Nephron progenitor cell (in vitro differentiated cells): ENCODE measurements at regions not wholly inside any gene's neighbourhood (a gene's known extent, or its start where the extent isn't known, plus 50 kb on each side); places are given as distances from the start of the nearest gene placed in this dataset.

ENCODE experiments used
- DNase-seq: peaks from one replicate; pipeline ENCODE4 v3.0.0; 2021
- H3K27ac Mint-ChIP-seq: 2 replicates; pipeline ENCODE4 v1.8.0; 2021; ENCODE audit warnings: mild to moderate bottlenecking, moderate library complexity, mixed read lengths
- H3K27me3 Mint-ChIP-seq: 2 replicates; pipeline ENCODE4 v1.8.0; 2021; ENCODE audit warnings: mild to moderate bottlenecking, low read depth, mixed read lengths; ENCODE audit not compliant: poor library complexity
- H3K36me3 Mint-ChIP-seq: 2 replicates; pipeline ENCODE4 v1.8.0; 2021; ENCODE audit warnings: low read depth, mixed read lengths
- H3K4me1 Mint-ChIP-seq: 2 replicates; pipeline ENCODE4 v1.8.0; 2021; ENCODE audit warnings: mixed read lengths
- H3K4me3 Mint-ChIP-seq: 2 replicates; pipeline ENCODE4 v1.8.0; 2021; ENCODE audit warnings: mild to moderate bottlenecking, moderate library complexity, mixed read lengths
- H3K9me3 Mint-ChIP-seq: 2 replicates; pipeline ENCODE4 v1.8.0; 2021; ENCODE audit warnings: mild to moderate bottlenecking, moderate library complexity, mixed read lengths
- TF ChIP-seq, protein P1 (sequence below): fragments of 200-600 bp; sonication (generic); IDR thresholded peaks from 2 replicates; pipeline ENCODE4 v1.5.0; 2021; ENCODE audit warnings: antibody characterized with exemption

DNA sequence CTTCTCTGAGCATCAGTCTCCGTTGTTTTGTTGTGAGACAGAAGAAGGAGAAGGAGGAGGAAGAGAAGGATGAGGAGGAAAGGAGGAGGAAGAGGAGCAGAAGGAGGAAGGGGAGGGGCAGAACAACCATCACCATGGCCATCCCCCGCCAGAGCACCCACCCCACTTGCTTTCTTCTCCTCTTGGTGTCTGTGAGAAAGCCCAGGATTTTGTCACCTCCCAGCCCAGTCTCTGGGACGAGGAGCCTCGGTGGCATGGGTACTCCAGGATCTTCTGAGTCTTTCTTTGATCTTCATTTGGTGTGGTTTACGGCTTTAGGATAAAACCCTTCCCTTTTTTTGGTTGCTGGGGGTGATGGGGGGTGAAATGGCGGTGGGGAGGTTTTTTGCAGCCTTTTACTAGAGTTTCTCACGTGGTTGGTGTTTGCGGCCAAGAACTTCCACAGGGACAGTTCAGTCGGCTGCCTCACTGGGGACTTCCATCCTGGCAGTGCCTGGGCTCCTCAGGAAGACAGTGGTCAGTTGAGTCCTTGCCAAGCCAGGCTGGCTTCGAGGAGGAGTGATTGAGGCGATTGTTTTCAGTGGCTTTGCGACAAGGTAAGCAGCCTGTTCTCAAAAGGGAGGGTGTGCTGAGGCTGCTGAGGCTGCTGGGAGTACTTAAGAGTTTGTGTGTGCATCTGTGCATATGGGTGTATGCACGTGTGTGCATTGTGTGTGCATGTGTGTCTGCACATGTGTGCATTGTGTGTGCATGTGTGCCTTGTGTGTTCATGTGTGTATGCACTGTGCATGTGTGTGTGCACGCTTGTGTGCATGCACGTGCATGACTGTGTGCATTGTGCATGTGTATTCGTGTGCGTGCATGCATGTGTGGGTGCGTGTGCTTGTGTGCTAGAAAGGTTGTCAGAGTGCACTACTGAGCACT lies 567.5 kb downstream of the TBC1D22A start:
- peaks cover 88% of the 10 kb centered on the region for H3K9me3 Mint-ChIP-seq

DNA sequence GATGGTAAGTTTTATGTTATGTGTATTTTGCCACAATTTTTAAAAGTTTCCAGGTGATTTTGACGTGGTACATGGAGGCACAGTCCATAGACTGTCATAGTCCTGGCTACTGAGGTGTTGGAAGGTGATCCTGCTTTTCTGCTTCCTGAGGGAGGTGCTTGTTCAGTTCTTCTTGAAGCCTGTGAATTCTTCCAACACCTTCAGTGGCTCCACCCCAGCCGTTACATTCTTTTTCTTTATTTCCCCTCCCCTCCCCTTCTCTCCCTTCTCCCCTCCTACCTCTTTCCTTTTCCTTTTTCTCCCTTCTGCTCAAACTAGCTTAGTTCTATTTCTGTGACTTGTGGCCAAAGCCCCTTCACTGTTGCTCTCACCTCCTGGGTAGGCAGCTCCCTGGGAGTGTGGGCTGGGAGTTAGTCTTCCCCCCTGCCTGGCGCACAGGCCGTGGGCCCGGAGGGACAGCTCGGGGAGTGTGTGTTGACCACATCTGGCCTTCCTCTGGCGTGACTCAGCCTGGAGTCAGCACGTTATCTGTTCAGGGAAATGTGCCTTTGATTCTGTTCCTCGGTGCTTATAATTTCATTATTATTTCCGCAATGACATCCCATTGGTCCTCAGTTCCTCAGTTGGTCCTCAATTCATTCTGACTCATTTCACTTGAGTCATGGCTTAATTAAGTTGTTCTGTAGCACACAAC lies 566.2 kb downstream of the TBC1D22A start:
- H3K4me3 Mint-ChIP-seq, result no peak overlapping the region
- H3K27me3 Mint-ChIP-seq, result no peaks in the 10 kb centered on the region
- no peak for DNase-seq

More for the DNA sequence above, 567.5 kb downstream of the TBC1D22A start:
- Mint-ChIP-seq H3K36me3 (peaks cover under 1% of the 10 kb centered on the region), H3K4me3 (no peak overlapping the region), H3K27me3 (no peaks in the 10 kb centered on the region), H3K27ac (no peak overlapping the region), H3K4me1 (no peaks in the 10 kb centered on the region)
- no peak for DNase-seq
- TF ChIP-seq, protein P1, sequence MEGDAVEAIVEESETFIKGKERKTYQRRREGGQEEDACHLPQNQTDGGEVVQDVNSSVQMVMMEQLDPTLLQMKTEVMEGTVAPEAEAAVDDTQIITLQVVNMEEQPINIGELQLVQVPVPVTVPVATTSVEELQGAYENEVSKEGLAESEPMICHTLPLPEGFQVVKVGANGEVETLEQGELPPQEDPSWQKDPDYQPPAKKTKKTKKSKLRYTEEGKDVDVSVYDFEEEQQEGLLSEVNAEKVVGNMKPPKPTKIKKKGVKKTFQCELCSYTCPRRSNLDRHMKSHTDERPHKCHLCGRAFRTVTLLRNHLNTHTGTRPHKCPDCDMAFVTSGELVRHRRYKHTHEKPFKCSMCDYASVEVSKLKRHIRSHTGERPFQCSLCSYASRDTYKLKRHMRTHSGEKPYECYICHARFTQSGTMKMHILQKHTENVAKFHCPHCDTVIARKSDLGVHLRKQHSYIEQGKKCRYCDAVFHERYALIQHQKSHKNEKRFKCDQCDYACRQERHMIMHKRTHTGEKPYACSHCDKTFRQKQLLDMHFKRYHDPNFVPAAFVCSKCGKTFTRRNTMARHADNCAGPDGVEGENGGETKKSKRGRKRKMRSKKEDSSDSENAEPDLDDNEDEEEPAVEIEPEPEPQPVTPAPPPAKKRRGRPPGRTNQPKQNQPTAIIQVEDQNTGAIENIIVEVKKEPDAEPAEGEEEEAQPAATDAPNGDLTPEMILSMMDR, result no peak

DNA sequence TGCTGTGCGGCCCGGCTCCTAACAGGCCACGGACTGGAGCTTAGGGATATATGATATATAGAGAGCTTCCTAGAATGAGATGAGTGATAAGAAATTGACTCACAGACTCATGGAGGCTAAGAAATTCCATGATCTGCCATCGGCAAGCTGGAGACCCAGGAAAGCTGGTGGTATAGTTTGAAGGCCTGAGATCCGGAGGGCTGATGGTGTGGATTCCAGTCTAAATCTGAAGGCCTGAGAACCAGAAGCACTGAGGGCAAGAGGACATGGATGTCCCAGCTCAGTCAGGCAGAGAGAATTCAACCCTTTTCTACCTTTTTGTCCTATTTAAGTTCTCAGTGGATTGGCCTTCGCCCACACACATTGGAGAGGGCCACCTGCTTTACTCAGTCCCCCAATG lies 564.8 kb downstream of the TBC1D22A start:
- Mint-ChIP-seq H3K4me3 (no peak overlapping the region), H3K9me3 (peaks cover 63% of the 10 kb centered on the region), H3K36me3 (peaks cover 4% of the 10 kb centered on the region), H3K4me1 (no peaks in the 10 kb centered on the region), H3K27me3 (no peaks in the 10 kb centered on the region), H3K27ac (no peak overlapping the region)
- no peak for DNase-seq
- TF ChIP-seq, protein P1, result no peak

More for the DNA sequence above, 566.2 kb downstream of the TBC1D22A start:
- TF ChIP-seq, protein P1, result no peak
- H3K4me1 Mint-ChIP-seq, result no peaks in the 10 kb centered on the region
- H3K27ac Mint-ChIP-seq, result no peak overlapping the region
- peaks cover 76% of the 10 kb centered on the region for H3K9me3 Mint-ChIP-seq
- H3K36me3 Mint-ChIP-seq, result peaks cover 4% of the 10 kb centered on the region

DNA sequence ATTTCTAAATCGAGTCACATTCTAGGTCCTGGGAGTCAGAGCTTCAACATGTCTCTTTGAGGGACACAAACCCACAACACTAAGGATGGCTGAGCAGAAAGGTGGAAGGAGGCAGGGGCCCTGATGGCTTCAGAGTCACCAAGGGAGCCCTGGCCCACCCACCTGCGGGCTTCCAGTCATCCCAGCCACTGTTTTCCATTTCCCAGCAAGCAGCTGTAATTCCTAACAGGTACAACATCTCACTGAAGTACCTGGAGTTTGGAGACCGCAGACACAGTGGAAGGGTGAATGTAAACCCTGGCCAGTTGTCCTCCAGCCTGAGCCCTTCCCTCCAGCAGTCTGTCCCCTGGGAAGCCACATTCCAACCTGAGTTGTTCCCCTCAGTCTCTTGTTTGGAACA lies 562.8 kb downstream of the TBC1D22A start:
- DNase-seq, result no peak
- no peaks in the 10 kb centered on the region for H3K4me1 Mint-ChIP-seq
- no peak overlapping the region for H3K27ac Mint-ChIP-seq
- H3K36me3 Mint-ChIP-seq, result peaks cover 4% of the 10 kb centered on the region
- no peaks in the 10 kb centered on the region for H3K27me3 Mint-ChIP-seq
- TF ChIP-seq, protein P1, result no peak
- peaks cover 43% of the 10 kb centered on the region for H3K9me3 Mint-ChIP-seq
- H3K4me3 Mint-ChIP-seq, result no peak overlapping the region

DNA sequence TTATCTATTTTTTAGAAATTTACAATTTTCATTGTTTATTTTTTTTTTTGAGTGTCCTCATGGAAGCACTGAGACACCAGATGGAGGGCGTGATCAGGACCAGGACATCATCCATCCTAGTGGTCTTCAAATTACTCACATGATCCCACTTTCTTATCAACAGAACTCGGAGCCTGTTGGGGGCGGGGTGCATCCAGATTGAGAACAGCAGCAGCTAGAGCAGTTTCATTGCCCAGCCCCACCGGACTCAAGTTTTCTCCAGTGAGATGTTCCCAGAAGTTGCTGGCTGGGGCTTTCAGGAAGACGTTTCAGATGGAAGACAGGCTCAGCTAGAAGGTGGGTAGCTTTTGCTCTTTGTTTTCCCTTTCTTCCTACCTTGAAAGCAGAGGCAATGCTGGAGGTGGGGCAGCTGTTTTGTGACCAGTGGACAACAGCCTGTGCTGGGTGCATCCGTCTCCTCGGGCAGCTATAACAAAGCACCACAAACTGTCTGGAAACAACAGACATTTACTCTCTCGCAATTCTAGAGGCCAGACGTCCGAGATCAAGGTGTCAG lies 562.1 kb downstream of the TBC1D22A start:
- no peaks in the 10 kb centered on the region for H3K27me3 Mint-ChIP-seq
- peaks cover 36% of the 10 kb centered on the region for H3K9me3 Mint-ChIP-seq
- no peaks in the 10 kb centered on the region for H3K4me1 Mint-ChIP-seq
- H3K36me3 Mint-ChIP-seq, result peaks cover 4% of the 10 kb centered on the region
- no peak overlapping the region for H3K4me3 Mint-ChIP-seq
- no peak for DNase-seq
- TF ChIP-seq, protein P1, result no peak
- no peak overlapping the region for H3K27ac Mint-ChIP-seq
